ENCODE measurements at regions not wholly inside any gene's neighbourhood (a gene's known extent, or its start where the extent isn't known, plus 50 kb on each side); places are given as distances from the start of the nearest gene placed in this dataset.

GRCh38 chr10:61232780-61233179 lies 220.4 kb downstream of the TMEM26 start:
- TF ChIP-seq CTCF (conservative IDR thresholded peaks at IDR 0.05; ENCODE audit: low read depth, low read length) (no peak), EZH2 (IDR thresholded peaks at IDR 0.05; ENCODE audit: borderline replicate concordance, low read depth, low read length, poor library complexity, severe bottlenecking) (no peak)
